Activated CD8-positive, alpha-beta memory T cell treated with anti-CD3 and anti-CD28 coated beads, Interleukin-2, amount 50 U/mL, for 48 hours (primary cell): ENCODE measurements at regions not wholly inside any gene's neighbourhood (a gene's known extent, or its start where the extent isn't known, plus 50 kb on each side); places are given as distances from the start of the nearest gene placed in this dataset.

Experiments
- DNase-seq: peaks from one replicate; pipeline ENCODE4 v3.0.0-alpha.2; 2020

- no peak for DNase-seq
Observed at GRCh38 chr11:70537576-70538571, 139.5 kb downstream of the CTTN start.

DNA sequence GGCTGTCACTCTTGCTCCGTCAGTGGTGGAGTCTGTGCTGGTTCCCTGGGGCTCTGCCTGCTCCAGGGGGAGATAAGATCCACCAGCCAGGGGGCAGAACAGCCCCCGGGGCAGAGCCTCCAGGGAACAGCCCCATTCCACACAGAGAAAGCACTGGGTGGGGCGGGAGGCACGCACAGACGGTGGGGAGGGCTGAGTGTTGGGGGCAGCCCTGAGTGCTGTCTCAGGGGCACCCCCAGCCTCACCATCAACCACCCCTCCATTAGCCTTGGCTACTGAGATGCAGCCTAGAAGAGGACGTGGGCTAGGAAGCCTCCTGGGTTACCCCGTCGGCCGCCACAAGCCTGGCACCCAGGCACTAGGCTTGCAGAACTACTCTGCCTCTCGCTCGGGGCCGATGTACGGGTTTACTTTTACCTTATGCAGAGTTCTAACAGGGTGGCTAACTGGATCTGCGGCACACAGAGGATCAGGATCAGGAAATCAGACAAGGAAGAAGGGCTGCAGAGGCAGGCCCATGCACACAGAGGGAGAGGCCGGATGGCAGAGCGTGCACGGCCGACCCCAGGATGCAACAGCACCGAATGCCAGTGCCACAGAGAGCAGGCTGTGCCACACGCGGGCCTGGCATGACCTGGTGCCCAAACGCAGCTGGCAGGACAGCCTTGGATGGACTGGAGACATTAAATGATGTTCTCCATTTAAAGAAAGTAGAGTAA, 140.5 kb downstream of the CTTN start:
- DNase-seq: no peak

DNA sequence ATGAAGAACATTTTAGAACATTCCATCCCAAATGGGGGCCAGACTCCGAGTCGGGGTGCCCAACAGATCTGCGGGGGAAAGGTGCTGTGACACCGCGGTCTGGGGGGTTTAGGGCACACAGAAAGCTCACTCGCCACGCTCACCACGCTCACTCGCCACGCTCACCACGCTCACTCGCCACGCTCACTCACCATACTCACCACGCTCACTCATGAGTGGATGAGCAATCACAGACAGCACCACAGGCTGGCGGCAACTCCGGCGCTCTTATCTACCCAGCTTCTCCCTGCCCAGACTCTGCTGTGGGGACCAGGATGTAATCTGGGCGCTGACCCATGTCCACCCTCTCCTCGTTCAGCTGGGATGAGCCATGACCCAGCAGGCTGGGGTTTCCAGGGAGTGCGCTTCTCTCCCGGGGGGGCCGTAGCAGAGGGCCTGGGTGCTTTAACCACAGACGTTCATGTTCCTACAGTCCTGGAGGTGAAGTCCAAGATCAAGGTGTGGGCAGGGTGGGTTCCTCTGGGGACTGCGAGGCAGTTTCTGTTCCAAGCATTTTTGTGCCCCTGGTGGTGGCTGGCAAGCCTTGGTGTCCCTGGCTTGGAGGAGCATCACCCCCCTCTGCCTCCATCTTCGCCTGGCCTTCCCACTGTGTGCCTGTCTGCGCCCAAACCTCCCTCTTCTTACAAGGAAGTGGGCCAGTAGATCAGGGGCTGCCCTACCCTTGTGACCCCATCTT, 141.2 kb downstream of the CTTN start:
- no peak for DNase-seq

GRCh38 chr11:70540196-70540595, 141.9 kb downstream of the CTTN start:
- no peak for DNase-seq

GRCh38 chr11:70541176-70541575, 142.8 kb downstream of the CTTN start:
- DNase-seq: no peak

GRCh38 chr11:70541699-70542098, 143.4 kb downstream of the CTTN start:
- DNase-seq: no peak

GRCh38 chr11:70542406-70542805, 144.1 kb downstream of the CTTN start:
- no peak for DNase-seq

DNA sequence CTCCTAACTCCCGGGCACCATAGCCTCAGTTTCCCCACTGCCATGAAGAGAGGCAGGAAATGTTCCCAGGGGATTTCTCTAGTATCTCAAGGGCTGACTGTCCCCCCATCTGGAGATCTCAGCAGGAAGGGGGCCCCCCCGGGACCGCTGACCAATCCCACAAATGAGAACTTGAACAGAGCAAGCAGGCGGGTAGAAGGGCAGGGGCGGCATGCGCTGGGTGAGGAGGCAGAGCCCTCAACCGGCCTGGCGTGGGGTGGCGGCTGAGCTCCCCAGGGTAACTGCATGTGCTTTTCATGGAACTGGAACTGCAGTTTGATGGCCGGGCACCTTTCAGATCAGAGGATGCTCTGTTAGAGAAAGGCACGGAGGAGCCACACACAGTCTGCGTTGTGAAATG, 144.5 kb downstream of the CTTN start:
- DNase-seq: no peak

GRCh38 chr11:70543611-70544010, 145.3 kb downstream of the CTTN start:
- DNase-seq: no peak

- DNase-seq: no peak
Observed at GRCh38 chr11:70544067-70544773, 145.9 kb downstream of the CTTN start.

DNA sequence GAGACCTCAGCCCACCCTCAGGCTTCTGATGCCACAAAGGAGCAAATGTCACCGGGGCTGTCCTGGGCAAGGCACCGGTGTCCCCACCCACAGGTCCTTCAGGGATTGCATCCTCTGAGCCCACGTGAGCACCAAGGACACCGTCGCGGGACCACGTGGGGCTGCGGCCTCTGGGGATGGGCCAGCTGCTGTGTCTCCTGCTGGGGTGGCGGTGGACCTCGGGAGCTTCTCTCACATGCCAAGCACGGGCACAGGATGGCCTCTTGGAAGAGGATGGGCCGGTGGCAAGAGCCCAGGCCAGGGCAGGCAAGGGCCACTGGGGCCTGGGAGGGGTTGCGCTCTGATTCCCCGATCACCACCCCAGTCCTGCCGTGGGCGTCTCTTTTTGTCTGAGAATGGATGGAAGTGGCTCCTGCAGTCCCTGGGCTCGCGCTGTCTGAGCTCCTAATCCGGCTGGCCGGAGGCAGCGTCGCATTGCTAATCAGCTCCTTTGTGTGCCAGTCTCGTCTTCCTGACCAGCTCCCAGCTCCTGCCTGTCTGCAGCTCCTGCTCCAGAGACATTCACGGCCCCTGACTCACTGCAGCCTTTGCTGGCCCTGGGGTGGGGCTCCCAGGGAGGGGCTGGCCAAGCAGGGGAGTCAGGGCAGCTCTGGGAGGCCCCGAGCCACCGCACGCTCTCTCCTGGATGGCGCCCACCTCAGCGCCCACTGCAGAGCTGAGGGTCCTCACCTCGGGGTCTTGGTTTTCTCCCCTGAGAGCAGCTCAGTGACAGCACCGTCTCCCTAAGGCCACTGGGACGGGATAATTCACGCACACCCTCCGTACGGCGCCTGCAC, 146.7 kb downstream of the CTTN start:
- DNase-seq: no peak

DNA sequence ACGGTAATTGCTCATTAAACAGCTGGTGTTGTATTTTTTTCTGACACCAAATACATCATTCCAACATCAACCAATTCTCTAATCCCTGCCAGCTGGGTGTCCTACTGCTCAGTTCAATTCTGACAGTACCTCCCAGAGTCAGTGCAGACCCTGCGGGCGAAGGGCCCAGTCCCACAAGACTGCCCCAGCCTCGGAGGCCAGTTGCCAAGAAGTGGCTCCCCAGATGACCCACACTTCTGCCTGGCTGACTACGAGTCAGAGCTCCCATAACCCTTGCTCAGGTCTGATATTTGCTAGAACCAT, 147.2 kb downstream of the CTTN start:
- no peak for DNase-seq

DNA sequence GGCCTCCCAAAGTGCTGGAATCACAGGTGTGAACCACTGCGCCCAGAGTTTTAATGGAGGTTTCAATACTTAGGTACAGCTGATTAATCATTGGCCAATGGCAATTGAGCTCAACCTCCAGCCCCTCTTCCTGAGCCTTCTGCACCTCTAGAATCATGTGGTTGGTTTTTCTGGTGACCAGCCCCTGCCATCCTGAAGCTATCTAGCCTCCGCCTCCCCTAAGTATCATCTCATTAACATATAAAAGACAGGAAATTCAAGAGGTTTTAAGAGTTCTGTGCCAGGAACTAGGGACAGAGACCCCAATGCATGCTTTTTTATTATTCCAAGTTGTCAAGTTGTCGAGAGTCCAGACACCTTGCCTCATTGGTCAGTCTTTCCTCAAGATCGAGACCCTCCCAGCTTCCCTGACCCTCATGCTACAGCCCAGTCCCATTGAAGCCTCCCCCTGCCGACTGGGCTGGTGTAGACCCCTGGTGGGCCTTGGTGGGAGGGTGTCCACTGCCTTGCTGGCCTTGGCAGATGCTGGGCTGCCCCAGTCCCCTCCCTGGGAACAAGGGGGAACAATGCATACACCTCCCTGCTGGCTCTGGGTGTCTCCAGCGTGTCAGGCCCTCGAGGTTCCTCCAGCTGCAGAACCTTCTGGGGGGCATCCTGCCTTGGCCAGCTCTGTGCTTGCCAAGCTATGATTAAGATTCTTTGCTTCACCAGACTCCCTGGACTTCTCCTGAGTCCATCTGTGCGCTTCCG, 148.0 kb downstream of the CTTN start:
- no peak for DNase-seq

GRCh38 chr11:70547386-70547785, 149.1 kb downstream of the CTTN start:
- no peak for DNase-seq

DNA sequence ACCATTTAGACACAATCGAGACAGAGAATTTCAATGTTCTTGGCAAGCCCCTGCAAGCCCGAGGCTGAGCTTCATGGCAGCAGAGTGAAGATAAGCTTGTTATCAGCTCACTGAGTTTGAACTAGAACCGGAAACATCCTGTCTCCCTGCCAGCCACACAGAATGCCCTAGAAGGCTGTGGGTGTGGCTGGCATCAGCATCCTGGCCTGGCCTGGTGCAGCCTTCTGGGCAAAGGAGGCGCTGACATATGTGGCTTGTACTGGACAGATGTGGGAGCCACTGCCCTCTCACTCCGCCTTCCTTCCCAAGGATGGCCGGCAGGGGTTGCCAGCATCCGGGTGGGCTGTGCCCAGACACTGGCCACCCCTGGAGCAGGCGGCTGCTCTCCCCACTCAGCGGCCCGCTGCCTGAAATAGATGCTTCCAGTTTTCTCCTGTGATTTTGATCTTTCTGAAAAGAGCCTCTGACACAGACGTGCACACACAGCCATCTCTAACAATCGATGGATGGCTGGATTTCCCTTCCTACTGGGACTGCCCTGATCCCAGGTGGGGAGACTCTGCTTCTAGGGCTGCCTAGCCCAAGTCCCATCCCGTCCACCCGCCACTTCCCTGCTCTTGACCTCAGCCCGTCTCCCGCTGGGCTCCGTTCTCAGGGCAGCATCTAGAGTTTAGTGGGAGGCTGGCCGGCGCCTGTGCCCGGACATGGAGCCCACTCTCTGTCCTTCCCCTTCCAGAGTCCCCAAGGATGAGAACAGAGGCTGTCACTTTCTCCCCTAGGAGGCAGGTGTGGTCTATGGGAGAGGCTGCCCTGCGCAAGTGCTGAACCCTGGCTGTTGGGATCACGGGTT, 149.7 kb downstream of the CTTN start:
- DNase-seq: no peak

- no peak for DNase-seq
Observed at GRCh38 chr11:70548976-70549375, 150.6 kb downstream of the CTTN start.

DNA sequence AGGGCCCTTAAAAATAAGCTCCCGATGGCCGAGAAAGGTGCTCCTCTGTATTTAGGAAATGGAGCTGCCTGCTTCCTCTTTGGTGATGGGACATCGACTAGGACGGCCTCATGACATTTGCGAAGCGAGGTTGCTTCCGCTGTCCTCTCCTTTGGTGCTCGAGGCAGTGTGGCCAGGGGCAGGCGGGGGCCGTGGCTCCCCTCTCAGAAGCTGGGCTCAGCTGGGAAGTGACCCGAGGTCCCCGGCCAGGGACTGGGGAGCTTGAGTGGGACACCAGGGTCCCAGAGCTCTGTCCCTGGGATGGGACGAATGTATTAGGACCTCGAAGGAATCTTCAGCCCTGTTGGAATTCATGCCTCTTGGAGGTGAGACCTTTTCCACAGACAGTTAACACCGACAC, 151.1 kb downstream of the CTTN start:
- no peak for DNase-seq

DNA sequence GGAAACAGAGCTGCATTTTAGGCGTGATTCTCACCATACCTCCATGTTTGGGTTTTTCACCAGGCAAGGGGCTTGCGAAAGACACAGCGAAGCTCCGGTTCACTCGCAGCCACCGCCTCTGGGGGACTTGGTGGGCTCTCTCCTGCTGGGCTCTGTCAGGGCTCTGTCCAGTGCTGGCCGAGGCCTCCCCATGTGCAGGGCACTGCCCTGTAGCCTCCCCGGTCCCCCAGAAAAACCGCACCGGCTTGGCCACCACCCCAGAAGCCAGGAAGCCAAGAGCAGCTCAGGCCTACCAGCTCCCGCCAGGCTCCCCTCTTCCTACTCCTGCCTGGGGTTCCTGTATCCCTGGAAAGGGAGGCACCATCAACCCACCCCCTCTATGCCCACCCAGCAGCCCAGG, 151.5 kb downstream of the CTTN start:
- DNase-seq: no peak

DNA sequence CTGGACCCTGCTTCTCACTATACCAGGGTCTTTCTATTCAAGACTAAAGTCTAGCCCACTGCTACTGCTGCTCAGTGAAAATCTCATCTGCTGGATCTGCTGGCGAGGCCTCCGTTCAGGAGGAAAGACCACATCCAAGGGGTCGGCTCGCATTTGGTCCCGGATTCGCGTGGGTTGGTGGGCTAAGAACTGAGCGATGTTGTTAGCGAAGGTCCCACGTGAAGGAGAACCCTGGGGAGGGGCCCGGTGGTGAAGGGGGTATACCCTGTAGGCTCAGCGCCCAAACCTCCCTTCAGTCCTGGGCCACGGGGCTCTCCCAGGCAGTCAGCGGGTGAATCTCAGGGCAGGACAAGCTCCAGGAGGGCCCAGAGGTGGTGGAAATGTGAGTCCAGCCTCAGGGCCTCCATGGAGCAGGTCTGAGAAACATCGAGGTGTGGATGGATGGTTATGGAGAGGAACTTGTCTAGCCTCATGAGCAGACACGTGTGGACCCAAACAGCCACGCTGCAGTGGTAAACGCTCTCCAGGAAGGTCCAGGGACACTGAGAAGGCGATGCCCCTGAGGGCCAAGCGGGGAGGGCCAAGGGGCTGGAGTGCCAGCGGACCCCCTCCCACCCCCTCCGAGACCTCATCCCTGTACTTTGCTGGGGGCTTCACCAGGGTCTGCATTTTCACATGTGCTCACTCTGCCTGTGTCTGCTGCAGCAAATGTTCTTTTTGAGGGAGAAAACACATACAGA, 152.3 kb downstream of the CTTN start:
- DNase-seq: no peak
